ENCODE measurements at regions not wholly inside any gene's neighbourhood (a gene's known extent, or its start where the extent isn't known, plus 50 kb on each side); places are given as distances from the start of the nearest gene placed in this dataset.

GRCh38 chr11:97000481-97000880 lies 610.7 kb downstream of the JRKL start:
- Mint-ChIP-seq H3K36me3 (ENCODE audit: insufficient read depth in 1 of 3, low read depth in 3 of 3) (no peaks in the 10 kb centered on the region), H3K4me3 (no peak overlapping the region), H3K27ac (no peak overlapping the region), H3K27me3 (ENCODE audit: low read depth) (no peaks in the 10 kb centered on the region), H3K4me1 (peaks cover 0 to 3% of the 10 kb centered on the region in 2 experiments; a peak in 2 of 4 replicates), H3K9me3 (no peaks in the 10 kb centered on the region)
- Histone ChIP-seq H2BK120ac (ENCODE audit: low read depth, low read length, poor library complexity, severe bottlenecking) (no peak overlapping the region), H3K23ac (ENCODE audit: insufficient read length, low read depth, low read length) (no peak overlapping the region), H2BK15ac (ENCODE audit: low read depth, low read length) (no peak overlapping the region), H3K4me1 (ENCODE audit: insufficient read depth, low read length) (no peaks in the 10 kb centered on the region), H3K79me2 (ENCODE audit: insufficient read depth, low read length) (no peaks in the 10 kb centered on the region), H4K20me1 (ENCODE audit: control insufficient read depth, insufficient read depth, insufficient read length) (no peaks in the 10 kb centered on the region), H3K9ac (ENCODE audit: extremely low read depth, insufficient read length, low read length) (no peak overlapping the region), H2AFZ (ENCODE audit: low read length) (no peak overlapping the region), H3T11ph (ENCODE audit: low read length) (no peak overlapping the region), H3K9me3 (ENCODE audit: control insufficient read depth, low read depth, low read length) (no peaks in the 10 kb centered on the region), H3K56ac (ENCODE audit: insufficient read length, low read depth, low read length) (no peak overlapping the region), H3K4ac (ENCODE audit: low read depth, low read length) (no peak overlapping the region), H4K91ac (ENCODE audit: insufficient read length, low read depth, low read length) (no peak overlapping the region), H4K5ac (ENCODE audit: insufficient read length, low read depth, low read length) (no peak overlapping the region), H2AK5ac (ENCODE audit: insufficient read length, low read length) (no peak overlapping the region), H3K14ac (ENCODE audit: insufficient read depth, low read length) (no peak overlapping the region), H3K27ac (ENCODE audit: insufficient read length, low read depth, low read length) (no peak overlapping the region), H3K4me2 (ENCODE audit: insufficient read depth, insufficient read length, low read length) (no peak overlapping the region), H3K79me1 (ENCODE audit: insufficient read depth, low read depth, low read length, poor library complexity, severe bottlenecking) (no peaks in the 10 kb centered on the region), H3K18ac (ENCODE audit: insufficient read length, low read depth, low read length) (no peak overlapping the region), H3K27me3 (ENCODE audit: insufficient read depth, low read length) (no peaks in the 10 kb centered on the region), H2BK5ac (ENCODE audit: insufficient read length, low read length) (no peak overlapping the region), H3K23me2 (ENCODE audit: insufficient read length, low read depth, low read length, poor library complexity, severe bottlenecking) (no peaks in the 10 kb centered on the region), H2BK12ac (ENCODE audit: insufficient read length, low read depth, low read length) (no peak overlapping the region), H2BK20ac (ENCODE audit: low read depth, low read length, poor library complexity, severe bottlenecking) (no peak overlapping the region), H4K8ac (replicated peaks; ENCODE audit: insufficient read length, low read depth, low read length) (no peak overlapping the region)
- DNase-seq: no peak
- WGBS (ENCODE audit: extremely low coverage, insufficient read length, low lambda C conversion rate): no CpG with 5 or more reads among the region's 5 CpGs
- TF ChIP-seq, protein P1, sequence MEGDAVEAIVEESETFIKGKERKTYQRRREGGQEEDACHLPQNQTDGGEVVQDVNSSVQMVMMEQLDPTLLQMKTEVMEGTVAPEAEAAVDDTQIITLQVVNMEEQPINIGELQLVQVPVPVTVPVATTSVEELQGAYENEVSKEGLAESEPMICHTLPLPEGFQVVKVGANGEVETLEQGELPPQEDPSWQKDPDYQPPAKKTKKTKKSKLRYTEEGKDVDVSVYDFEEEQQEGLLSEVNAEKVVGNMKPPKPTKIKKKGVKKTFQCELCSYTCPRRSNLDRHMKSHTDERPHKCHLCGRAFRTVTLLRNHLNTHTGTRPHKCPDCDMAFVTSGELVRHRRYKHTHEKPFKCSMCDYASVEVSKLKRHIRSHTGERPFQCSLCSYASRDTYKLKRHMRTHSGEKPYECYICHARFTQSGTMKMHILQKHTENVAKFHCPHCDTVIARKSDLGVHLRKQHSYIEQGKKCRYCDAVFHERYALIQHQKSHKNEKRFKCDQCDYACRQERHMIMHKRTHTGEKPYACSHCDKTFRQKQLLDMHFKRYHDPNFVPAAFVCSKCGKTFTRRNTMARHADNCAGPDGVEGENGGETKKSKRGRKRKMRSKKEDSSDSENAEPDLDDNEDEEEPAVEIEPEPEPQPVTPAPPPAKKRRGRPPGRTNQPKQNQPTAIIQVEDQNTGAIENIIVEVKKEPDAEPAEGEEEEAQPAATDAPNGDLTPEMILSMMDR (conservative IDR thresholded peaks at IDR 0.05): no peak
